ENCODE measurements at regions not wholly inside any gene's neighbourhood (a gene's known extent, or its start where the extent isn't known, plus 50 kb on each side); places are given as distances from the start of the nearest gene placed in this dataset.
"Not testable (repeated sequence)": the region's sequence is repeated elsewhere in the genome, so short reads cannot be mapped to it uniquely, and the experiment has no call there.

DNA sequence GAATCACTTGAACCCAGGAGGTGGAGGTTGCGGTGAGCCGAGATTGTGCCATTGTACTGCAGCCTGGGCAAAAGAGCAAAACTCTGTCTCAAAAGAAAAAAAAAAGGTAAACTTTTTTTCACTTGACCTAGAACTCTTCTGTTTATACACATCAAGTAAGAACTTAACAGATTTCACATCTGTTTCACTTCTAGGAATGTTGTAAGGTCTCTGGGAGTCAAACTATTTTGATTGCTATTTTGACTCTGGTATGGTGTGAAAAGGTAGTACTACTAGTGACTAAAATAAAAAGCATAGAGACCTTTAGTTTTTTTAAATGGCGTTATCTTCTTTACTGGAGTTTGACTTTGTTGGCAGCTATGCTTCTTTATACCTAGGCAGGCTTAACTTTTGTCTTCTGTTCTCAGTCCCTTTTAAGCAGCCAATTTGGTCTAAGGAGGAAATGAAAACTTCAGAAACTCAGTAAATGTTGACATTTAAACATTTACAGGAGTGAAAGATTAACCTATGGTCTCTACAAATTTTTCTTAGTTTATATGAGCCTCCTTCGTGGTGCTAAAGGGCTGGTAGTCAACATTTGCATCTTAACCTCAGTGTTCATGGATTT, 84.7 kb downstream of the METTL2B start:
- TF ChIP-seq, protein P1, sequence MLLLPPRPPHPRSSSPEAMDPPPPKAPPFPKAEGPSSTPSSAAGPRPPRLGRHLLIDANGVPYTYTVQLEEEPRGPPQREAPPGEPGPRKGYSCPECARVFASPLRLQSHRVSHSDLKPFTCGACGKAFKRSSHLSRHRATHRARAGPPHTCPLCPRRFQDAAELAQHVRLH (CRISPR knock-in tag; IDR thresholded peaks at IDR 0.05; ENCODE audit: borderline replicate concordance, low read depth), result not testable (repeated sequence)
- TF ChIP-seq ZNF737 (CRISPR knock-in tag; IDR thresholded peaks at IDR 0.05; ENCODE audit: borderline replicate concordance), result not testable (repeated sequence)

All from HepG2 (cell line).